Transverse colon (tissue), 3 donors: ENCODE measurements at regions not wholly inside any gene's neighbourhood (a gene's known extent, or its start where the extent isn't known, plus 50 kb on each side); places are given as distances from the start of the nearest gene placed in this dataset.

ENCODE experiments used
- CTCF ChIP-seq, 5 experiments: fragments of 200-600 bp in 3 of 5; fragments of 450-650 bp in 2 of 5; sonication (generic) in 3 of 5; IDR thresholded peaks; 1 replicate in 2 of 5; 2 replicates in 3 of 5; pipeline ENCODE4 v1.5.1; 2016 to 2017; ENCODE audit warnings: antibody characterized with exemption in 5 of 5, inconsistent platforms in 3 of 5, mild to moderate bottlenecking in 2 of 5, moderate library complexity in 1 of 5
- POLR2A ChIP-seq: fragments of 450-650 bp; IDR thresholded peaks from one replicate; pipeline ENCODE4 v1.6.1; 2016; ENCODE audit warnings: antibody characterized with exemption, mild to moderate bottlenecking, moderate library complexity

GRCh38 chr1:69451196-69451595, 116.5 kb upstream of the LRRC7 start:
- no peak for TF ChIP-seq POLR2A
- TF ChIP-seq CTCF (IDR thresholded peaks at IDR 0.05) = no peak
